ENCODE measurements at regions not wholly inside any gene's neighbourhood (a gene's known extent, or its start where the extent isn't known, plus 50 kb on each side); places are given as distances from the start of the nearest gene placed in this dataset.
"Not testable (repeated sequence)": the region's sequence is repeated elsewhere in the genome, so short reads cannot be mapped to it uniquely, and the experiment has no call there.

DNA sequence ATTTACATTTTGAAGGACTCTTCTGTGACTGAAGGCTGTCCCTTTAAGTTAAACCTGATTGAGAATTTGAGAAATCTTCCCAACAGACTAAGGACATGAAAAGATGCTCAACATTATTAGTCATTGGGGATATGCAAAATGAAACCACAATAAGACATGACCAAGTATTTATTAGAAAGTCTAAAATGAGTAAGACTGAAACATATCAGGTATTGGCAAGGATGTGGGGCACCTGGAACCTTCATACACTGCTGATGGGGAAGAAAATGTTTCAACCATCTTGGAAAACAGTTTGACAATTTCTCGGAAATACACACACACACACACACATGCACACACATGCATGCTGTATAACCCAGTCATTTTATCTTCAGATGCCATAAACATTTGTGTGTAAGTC, 132.1 kb upstream of the CDK6 start:
- no peak for DNase-seq

DNA sequence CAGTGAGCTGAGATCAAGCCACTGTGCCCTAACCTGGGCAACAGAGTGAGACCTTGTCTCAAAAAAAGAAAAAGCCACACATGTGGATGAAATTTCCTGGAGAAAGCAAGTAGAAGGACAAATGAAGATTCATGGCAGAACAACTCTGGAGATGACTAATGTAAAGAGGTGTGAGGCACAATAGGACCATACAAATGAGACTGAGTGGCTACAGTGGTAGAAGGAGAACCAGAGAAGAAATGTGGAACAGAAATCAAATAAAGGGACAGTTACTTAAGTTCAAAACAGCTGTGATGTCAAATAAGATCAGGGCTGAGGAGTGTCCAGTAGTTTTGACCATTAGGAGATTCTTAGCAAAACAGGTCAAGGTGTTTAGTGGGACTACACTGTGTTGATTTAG, 130.9 kb upstream of the CDK6 start:
- no peak for DNase-seq

DNA sequence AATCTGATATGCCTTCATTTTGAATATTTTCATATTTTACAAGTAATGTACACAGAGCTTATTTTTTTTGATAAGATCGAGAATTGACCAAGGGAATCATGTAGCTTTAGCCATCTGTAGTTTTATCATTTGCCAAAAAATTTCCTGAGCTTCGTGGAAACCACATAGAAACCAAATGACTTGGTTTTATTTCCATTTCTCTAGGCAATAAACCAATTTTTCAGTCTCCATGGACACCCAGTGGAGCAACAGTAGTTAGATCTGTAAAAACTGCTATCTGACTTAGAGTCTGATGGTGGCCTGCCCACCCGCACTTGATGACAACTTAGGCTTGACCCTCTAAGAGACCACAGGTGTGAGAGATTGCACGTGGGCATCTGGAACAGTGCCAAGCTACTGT, 127.8 kb upstream of the CDK6 start:
- DNase-seq = no peak

DNA sequence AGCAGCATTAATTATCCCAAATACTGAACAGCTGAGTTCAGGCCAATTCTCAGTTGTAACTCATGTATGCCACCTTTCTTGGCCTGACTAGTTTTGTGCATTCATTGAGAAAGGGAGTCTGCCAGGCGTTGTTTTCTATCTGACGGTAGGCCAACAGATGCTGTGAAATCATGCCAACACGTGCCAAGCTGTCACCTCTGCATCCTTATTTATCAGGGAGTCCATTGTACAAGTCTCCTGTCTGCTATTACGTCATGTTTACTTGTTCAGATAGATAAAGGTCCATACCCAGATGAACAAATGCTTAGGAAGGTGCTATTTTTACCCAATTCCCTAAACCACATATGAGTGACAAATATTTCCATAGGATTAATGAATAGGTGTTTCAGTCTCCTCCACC, 127.2 kb upstream of the CDK6 start:
- no peak for DNase-seq

DNA sequence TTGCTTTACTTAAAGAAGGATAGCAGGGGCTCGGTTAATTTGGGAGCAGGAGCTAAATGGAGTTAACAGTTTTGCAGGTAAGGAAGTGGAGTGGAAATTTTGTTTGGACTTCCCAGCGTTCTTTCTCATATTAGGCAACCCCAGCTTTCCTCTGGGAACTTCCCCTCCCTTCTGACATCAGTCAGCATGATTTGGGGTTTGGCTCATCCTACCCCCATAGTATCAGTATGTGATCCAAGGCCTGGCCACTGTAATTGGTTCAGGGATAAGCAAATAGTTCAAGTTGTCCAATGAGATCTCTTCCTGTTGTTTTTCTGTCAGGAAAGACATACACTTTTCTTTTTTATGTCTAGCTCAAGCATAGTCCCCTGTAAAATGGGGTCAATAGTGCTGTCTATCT, 125.6 kb upstream of the CDK6 start:
- no peak for DNase-seq

DNA sequence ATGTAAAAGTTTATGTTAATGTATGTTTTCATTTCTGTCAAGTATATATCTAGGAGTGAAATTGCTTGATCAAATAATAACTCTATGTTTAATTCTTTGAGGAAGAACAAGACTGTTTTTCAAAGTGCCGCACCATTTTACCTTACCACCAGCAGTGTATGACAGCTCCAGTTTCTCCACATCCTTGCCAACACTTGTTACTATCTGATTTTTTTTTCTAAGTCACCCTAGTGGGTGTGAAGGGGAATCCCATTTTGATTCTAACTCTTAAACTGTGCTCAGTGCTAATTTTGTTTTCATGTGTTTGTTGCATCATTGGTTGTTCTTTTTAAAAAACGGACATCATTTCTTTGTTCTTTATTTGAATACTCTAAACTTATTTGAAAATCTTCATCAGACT, 120.2 kb upstream of the CDK6 start:
- DNase-seq = no peak

DNA sequence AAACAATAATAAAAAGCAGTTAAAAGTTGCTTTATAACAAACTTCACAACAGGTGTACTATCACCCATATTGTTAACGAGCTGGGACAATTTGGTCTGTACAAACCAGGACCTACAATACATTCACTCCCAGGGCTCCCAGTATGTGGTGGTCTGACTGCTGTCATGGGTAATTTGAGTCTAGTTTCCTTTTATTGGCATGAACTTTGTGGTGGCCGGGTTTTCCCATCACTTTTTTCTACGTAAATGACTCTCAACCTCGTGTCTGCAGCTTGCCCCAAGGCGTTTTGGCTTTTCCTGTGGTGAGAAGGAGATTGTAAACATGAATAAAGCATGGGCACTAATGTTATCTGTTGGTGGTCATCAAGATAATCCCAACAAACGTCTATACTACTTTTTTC, 118.7 kb upstream of the CDK6 start:
- no peak for DNase-seq

DNA sequence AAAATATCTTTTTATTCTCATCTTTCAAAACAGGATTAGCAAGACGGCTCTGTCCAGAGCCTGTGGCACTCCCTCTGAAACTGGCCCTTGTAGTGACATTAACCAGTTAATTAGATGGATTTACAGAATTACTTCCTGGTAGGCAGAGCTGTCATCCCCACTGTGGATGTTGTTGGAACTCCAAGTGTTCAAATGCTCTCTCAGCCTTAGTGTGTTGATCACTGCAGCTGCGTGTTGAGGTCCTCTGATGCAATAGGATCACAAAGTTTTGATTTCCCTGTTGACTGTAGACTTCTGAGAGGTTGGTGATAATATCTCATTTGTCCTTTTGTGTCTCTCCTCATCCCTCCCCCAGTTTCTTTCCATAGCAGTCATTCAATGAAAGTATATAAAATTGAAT, 117.3 kb upstream of the CDK6 start:
- no peak for DNase-seq

DNA sequence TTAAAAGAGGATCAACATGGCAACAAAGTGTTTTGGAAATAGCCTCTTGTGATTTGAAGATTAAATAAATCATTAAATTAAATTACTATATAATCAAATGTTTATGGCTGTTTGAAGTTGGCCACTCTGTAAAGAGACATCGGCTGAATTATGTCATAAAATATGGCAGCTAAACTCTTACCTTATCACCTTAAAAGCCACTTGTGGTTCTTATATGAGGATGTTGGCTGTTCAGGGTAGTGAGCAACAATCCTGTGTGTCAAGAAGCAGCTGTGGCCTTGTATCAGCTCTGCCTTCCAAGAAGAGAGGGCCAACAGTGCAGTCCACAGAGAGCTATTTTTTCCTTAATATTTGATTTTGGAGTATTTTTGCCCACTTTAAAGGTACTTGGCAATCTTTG, 113.4 kb upstream of the CDK6 start:
- DNase-seq = no peak

DNA sequence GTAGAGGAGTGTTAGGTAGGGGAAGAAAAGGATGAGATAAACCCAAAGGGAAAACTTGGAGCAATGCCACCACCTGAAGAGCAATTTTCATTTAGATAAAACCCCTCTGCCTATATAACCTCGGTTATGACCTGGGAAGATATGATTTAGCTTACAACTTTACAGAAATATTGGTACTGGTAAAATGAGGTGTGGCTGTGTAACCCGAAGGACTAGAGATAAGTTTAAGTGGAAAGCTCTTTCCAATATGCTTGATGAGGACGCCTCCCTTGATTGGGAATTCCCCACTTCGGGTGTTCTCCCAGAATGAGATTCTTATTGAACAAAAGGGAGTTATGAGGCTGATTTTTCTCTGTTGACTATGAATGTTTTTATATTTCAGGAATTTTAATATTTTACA, 109.5 kb upstream of the CDK6 start:
- DNase-seq = no peak

DNA sequence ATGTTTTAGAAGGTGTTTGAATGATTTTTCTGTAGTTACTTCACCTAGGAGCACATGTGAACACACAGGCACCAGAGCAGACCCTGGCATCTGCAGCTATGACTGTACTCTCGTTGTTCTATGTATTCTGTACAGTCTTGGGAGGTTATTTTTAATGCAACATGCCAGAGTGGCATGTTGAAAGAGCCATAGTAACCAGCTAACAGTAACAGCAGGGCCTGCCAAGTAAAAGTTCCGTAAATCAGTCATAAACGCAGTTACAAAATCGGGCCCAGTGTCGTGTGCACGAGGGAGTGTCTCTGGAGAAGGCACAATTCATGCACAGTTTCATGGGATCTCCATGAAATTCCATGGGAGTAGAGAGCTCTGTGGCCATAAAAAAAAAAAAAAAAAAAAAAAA, 108.3 kb upstream of the CDK6 start:
- DNase-seq = no peak

DNA sequence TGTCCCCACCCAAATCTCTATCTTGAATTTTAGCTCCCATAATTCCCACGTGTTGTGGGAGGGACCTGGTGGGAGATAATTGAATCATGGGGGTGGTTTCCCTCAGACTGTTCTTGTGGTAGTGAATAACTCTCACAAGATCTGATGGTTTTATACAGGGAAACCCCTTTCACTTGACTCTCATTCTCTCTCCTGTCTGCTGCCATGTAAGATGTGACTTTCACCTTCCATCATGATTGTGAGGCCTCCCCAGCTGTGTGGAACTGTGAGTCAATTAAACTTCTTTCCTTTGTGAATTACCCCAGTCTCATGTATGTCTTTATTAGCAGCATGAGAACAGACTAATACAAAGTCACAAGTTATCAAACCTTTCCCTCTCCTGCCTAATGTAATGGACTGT, 106.3 kb upstream of the CDK6 start:
- DNase-seq = not testable (repeated sequence)

DNA sequence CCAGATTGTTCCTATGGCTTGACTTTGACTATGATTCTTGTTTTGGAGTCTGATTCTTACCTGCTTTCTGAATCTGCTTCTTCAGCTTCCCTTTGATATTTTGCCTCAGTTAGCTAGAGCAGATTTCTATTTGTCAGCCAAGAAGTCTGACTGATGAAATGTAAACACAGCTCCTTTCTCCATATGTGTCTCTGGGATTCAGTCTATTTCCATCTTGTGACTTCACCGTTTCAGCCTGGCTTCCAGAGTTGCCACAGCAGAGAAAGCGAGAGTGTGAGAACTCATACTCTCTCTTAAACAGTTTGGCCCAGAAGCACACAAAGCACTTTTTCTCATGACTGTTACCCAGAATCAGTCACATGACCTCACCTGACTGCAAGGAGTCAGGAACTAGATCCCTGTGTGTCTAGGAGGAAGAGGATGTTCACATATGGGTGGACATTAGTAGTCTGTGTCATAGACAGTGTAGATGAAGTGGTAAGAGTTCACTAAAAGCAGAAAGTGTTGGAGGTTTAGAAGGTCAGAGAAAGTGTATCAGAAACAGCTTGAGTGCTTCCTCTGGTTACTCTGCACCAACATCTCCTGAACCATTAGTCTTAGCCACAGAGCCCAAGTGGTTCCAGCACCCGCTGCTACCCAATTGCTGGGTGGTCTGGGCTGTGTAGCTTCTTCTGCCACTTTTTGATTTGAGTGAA, 103.4 kb upstream of the CDK6 start:
- no peak for DNase-seq

DNA sequence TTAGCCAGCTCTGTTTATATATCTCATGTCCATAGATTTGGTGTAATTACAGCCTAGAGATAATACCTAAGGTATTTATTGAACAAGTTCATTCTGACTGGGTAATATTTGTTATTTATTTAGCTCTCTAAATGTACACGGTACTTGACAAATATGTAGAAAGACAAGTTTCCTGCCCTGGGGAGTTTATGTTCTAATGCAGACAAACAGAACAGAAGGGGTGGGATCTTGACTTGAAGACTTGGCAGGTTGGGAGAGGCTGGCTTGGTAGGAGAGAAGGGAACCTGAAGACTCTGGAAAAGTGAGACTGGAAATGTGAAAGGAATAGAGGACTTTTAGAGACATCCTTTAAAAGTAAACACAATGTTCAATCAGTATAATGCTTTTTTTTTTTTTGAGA, 97.7 kb upstream of the CDK6 start:
- DNase-seq = no peak

DNA sequence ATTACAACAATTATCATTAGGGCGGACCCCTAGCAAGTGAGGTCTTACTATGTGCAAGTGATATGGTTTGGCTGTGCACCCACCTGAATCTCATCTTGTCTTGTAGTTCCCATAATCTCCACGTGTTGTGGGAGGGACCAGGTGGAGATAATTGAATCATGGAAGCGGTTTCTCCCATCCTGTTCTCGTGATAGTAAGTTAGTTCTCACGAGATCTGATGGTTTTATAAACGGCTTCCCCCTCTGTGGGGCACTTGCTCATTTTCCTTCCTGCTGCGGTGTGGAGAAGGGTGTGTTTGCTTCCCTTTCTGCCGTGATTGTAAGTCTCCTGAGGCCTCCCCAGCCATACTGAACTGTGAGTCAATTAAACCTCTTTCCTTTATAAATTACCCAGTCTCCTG, 96.1 kb upstream of the CDK6 start:
- DNase-seq = no peak

DNA sequence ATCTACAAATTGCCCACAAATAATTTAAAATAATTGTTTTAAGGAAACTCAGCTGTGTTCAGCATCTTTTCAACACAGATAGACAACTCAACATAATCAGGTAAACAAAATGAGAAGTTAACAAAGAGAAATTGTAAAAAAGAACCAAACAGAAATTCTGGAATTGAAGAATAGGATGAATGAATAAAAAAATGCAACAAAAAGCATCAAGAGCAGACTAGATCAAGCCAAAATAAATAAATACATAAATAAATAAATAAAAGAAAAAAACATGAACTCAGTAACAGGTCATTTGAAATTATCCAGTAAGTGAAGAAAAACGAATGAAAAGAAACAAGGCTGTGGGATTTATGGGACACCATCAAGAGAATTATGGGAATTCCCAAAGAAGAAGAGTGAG, 94.0 kb upstream of the CDK6 start:
- no peak for DNase-seq

DNA sequence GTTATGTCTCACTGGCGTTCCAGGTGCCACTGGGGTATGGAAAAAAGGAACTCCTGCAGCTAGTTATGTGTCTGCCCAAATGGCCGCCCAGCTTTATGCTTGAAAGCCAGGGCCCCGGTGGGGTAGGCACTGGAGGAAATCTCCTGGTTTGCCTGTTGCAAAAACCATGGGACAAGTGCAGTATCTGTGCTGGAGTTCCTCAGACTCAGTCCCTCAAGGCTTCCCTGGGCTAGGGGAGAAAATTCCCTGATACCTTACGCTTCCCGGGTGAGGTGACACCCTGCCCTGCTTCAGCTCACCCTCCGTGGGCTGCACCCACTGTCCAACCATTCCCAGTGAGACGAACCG, 90.3 kb upstream of the CDK6 start:
- DNase-seq = no peak

DNA sequence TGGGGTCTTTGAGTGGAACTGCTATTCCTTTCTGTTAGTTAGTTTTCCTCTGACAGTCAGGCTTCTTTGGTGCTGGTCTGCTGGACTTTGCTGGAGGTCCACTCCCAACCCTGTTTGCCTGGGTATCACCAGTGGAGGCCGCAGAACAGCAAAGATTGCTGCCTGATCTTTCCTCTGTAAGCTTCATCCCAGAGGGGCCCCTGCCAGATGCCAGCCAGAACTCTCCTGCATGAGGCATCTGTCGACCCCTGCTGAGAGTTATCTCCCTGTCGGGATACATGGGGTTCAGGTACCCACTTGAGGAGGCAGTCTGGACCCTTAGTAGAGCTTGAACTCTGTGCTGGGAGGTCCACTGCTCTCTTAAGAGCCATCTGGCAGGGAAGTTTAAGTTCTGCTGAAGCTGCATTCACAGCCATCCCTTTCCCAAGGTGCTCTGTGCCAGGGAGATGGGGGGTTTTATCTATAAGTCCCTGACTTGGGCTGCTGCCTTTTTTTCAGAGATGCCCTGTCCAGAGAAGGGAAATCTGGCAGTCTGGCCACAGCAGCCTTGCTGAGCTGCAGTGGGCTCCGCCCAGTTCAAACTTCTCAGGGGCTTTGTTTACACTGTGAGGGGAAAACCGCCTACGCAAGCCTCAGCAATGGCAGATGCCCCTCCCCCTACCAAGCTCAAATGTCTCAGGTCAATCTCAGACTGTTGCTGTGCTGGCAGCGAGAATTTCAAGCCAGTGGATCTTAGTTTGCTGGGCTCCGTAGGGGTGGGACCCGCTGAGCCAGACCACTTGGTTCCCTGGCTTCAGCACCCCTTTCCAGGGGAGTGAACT, 89.7 kb upstream of the CDK6 start:
- DNase-seq = no peak

DNA sequence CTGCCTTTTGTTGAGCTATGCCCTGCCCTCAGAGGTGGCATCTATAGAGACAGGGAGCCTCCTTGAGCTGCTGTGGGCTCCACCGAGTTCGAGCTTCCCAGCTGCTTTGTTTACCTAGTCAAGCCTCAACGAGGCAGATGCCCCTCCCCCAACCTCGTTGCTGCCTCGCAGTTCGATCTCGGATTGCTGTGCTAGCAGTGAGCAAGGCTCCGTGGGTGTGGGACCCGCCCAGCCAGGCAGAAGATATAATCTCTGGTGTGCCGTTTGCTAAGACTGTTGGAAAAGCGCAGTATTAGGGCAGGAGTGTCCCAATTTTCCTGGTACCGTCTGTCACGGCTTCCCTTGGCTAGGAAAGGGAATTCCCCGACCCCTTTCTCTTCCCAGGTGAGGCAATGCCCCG, 88.4 kb upstream of the CDK6 start:
- DNase-seq = no peak

DNA sequence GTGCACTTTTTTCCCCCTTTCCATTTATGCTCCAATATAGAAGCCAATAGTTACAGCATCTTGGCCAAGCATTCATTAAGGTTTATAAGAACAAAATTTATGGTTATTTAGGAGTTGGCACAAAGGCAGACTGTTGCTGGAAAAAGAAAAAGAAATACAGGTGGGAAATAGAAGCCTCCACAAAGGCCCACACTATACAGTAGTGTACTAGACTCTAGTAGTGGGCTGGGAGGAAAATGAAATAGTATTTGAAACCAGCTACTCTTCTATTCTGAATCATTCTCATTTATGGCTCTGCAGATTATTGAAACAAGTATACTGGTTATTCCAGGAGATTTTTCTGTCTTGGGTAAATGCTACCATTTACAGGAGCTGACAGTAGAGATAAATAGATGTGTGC, 80.9 kb upstream of the CDK6 start:
- DNase-seq = no peak

DNA sequence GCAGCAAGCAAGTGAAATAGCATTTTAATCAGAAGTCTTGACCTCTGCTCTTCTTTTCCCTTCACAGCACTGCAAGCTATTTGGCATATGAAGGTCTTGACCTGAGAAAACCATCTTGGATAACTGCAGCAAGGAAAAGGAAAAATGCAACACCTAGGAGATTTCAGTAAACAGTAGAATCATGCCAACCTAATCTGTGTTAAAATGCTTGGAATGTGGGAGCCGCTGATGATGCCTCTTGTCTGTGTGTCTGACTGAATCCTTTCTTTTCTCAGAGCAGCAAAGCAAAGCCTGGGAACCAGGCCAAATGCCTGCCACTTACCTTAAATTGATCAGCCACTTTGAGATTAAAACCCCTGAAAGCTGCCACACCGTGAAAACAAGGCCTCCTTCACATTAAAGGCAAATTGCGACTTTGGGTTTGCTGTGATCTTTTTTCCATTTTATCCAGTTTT, 80.4 kb upstream of the CDK6 start:
- no peak for DNase-seq

DNA sequence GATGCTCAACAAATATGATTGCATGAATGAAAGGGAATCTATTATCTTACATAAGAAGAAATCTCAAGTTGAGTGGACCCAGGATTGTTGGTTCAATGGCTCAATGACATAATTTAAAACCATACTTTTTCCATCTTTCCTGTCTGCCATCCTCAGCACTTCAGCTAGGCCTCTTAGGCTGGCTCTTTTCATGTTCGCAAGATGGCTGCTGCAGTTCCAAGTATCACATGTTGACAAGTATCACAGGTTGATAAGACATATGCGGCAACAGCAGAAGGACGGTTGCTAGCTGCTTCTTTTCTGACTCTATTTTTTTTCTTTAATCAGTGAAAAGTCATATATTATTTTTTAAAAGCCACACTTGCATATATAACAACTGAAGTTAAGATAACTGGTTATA, 79.0 kb upstream of the CDK6 start:
- DNase-seq = no peak

DNA sequence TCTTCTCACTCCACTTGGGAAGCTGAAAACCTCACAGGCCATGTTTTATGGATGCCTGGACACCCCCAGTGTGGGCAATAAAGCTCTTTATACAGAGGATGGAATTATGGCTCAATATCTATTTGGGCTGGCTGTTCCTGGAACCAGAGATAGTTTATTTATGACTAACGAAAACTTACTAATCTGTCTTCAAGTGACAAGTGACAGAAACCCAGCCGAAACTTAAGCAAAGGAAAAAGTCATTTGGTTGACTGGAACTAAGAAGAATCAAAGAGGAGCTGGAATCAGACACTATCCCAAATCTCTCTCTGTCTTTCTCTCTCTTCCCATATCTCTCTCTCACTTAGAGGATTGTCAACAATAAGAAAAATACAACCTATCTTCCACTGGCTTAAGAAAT, 78.3 kb upstream of the CDK6 start:
- no peak for DNase-seq

DNA sequence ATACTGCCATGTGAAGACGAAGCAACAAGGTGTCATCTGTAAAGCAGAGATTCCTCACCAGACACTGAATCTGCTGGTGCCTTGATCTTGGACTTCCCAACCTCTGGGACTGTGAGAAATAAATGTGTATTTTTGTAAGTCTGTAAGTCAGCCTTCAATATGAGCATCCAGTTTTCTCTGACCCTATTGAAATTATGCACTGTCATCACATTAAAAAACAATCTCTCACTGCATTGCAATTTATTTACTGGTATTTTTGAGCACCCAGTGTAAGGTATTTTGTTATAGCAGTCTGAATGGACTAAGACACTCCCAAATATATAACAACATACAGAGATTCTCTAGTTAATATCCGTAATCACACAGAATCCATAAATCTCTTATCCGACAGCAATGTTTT, 77.5 kb upstream of the CDK6 start:
- no peak for DNase-seq

DNA sequence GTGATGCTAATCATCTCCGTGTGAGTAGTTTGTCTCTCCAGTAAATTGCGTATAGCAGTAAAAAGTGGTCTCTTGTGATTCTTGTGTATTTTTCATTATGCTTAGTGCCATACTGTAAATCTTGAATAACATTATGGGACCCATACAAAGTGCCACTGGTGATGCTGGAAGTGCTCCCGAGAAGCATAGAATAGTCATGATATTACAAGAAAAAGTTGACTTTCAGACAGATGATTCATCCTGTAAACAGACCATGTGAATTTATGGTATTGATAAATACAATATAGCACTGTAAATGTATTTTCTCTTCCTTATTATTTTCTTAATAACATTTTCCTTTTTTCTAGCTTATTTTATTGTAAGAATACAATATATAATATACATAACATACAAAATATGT, 74.6 kb upstream of the CDK6 start:
- DNase-seq = no peak

All from CD4-positive, alpha-beta T cell treated with Interleukin-4 for 1 hour (primary cell).